ENCODE measurements at regions not wholly inside any gene's neighbourhood (a gene's known extent, or its start where the extent isn't known, plus 50 kb on each side); places are given as distances from the start of the nearest gene placed in this dataset.

GRCh38 chr4:81625422-81626417 is 154.0 kb upstream of the RASGEF1B start:
- H3K79me2 ChIP-seq (ENCODE audit: control insufficient read depth, insufficient read depth, low read length), result no peaks in the 10 kb centered on the region
- H3K4me3 ChIP-seq (ENCODE audit: control extremely low read depth in 1 of 5, extremely low read depth in 1 of 5, insufficient read depth in 1 of 5, low read depth in 2 of 5, low read length in 4 of 5), result no peak overlapping the region
- intact Hi-C loops (cut with micrococcal nuclease), result loop anchor here (2.0 kb wide), 1 partner anchor 15 kb away; no protein-coding TSS in a partner anchor
- H3K4me1 Mint-ChIP-seq, result peaks cover 33% of the 10 kb centered on the region
- peaks cover 0 to 4% (median 0%) of the 10 kb centered on the region in 3 donors for H3K9me3 ChIP-seq (ENCODE audit: control extremely low read depth in 1 of 3, control insufficient read depth in 2 of 3, insufficient read depth in 1 of 3, low read length in 2 of 3)
- peak overlapping the region; percentile 68 for H3K4me3 Mint-ChIP-seq
- H3K27me3 Mint-ChIP-seq, result no peaks in the 10 kb centered on the region
- no CpG with 5 or more reads among the region's 4 CpGs for WGBS (ENCODE audit: insufficient coverage)
- no peaks in the 10 kb centered on the region for H3K27me3 ChIP-seq (replicated peaks in 1 of 4; ENCODE audit: control extremely low read depth in 1 of 4, control insufficient read depth in 3 of 4, insufficient read depth in 4 of 4, low read length in 3 of 4)
- peaks cover 19 to 20% of the 10 kb centered on the region in 2 donors for H3K4me1 ChIP-seq (ENCODE audit: control insufficient read depth in 2 of 2, insufficient read depth in 2 of 2, low read length in 2 of 2)
- peak overlapping the region; percentile 83 for H3K27ac Mint-ChIP-seq
- no peak overlapping the region for H3K27ac ChIP-seq (ENCODE audit: low read length in 2 of 2)
- no peaks in the 10 kb centered on the region for H3K36me3 ChIP-seq (replicated peaks in 1 of 2; ENCODE audit: control extremely low read depth in 1 of 2, control insufficient read depth in 1 of 2, extremely low read depth in 1 of 2, insufficient read depth in 2 of 2, low read length in 1 of 2)
- ChIA-PET POLR2A (interaction anchor here (2.1 kb wide), 1 partner anchor 154 kb away, joined by 5 read pairs; the partner anchor contains the start of gene RASGEF1B), CTCF (interaction anchor here (1.1 to 2.1 kb wide), 6 partner anchors 8 to 159 kb away, joined by 3 to 7 read pairs (median 4); no protein-coding TSS in a partner anchor)
- peak overlapping the region; percentile 54 for H2AFZ ChIP-seq (ENCODE audit: insufficient read depth, low read depth, low read length, poor library complexity, severe bottlenecking)
- H3K4me2 ChIP-seq (replicated peaks; ENCODE audit: low read depth, low read length, poor library complexity, severe bottlenecking), result peak overlapping the region; percentile 50
- H4K20me1 ChIP-seq (ENCODE audit: control insufficient read depth, insufficient read depth, low read length, poor library complexity, severe bottlenecking), result no peaks in the 10 kb centered on the region
- TF ChIP-seq EZH2 (IDR thresholded peaks at IDR 0.05; ENCODE audit: borderline replicate concordance, insufficient read depth, low read depth, low read length, poor library complexity, severe bottlenecking), result no peak
- TF ChIP-seq CTCF (IDR thresholded peaks at IDR 0.05), result no peak
- H3K9me3 Mint-ChIP-seq (ENCODE audit: insufficient read depth), result no peaks in the 10 kb centered on the region
- no peak overlapping the region for H3K9ac ChIP-seq (ENCODE audit: low read length)
- peak; percentile 21 for DNase-seq
- ATAC-seq (ENCODE audit: low read depth), result peak; percentile 49

- ATAC-seq (ENCODE audit: low read depth) (no peak), DNase-seq (no peak)
- no peaks in the 10 kb centered on the region for H3K9me3 Mint-ChIP-seq (ENCODE audit: insufficient read depth)
- H4K20me1 ChIP-seq (ENCODE audit: control insufficient read depth, insufficient read depth, low read length, poor library complexity, severe bottlenecking), result no peaks in the 10 kb centered on the region
- peaks cover 0 to 5% (median 0%) of the 10 kb centered on the region in 3 donors for H3K9me3 ChIP-seq (ENCODE audit: control extremely low read depth in 1 of 3, control insufficient read depth in 2 of 3, insufficient read depth in 1 of 3, low read length in 2 of 3)
- WGBS (ENCODE audit: insufficient coverage), result no CpG with 5 or more reads among the region's 2 CpGs
- H3K4me3 Mint-ChIP-seq, result no peak overlapping the region
- no peak overlapping the region for H3K4me3 ChIP-seq (ENCODE audit: control extremely low read depth in 1 of 5, extremely low read depth in 1 of 5, insufficient read depth in 1 of 5, low read depth in 2 of 5, low read length in 4 of 5)
- H3K4me1 ChIP-seq (ENCODE audit: control insufficient read depth in 2 of 2, insufficient read depth in 2 of 2, low read length in 2 of 2), result peaks cover 19 to 20% of the 10 kb centered on the region in 2 donors
- no peaks in the 10 kb centered on the region for H3K27me3 ChIP-seq (replicated peaks in 1 of 4; ENCODE audit: control extremely low read depth in 1 of 4, control insufficient read depth in 3 of 4, insufficient read depth in 4 of 4, low read length in 3 of 4)
- peaks cover 34% of the 10 kb centered on the region for H3K4me1 Mint-ChIP-seq
- H2AFZ ChIP-seq (ENCODE audit: insufficient read depth, low read depth, low read length, poor library complexity, severe bottlenecking), result no peak overlapping the region
- TF ChIP-seq CTCF (IDR thresholded peaks at IDR 0.05) (no peak), EZH2 (IDR thresholded peaks at IDR 0.05; ENCODE audit: borderline replicate concordance, insufficient read depth, low read depth, low read length, poor library complexity, severe bottlenecking) (no peak)
- H3K27ac Mint-ChIP-seq, result no peak overlapping the region
- H3K79me2 ChIP-seq (ENCODE audit: control insufficient read depth, insufficient read depth, low read length), result no peaks in the 10 kb centered on the region
- POLR2A ChIA-PET, result no interaction called here
- no peaks in the 10 kb centered on the region for H3K27me3 Mint-ChIP-seq
- CTCF ChIA-PET, result no interaction called here
- no peak overlapping the region for H3K27ac ChIP-seq (ENCODE audit: low read length in 2 of 2)
- H3K9ac ChIP-seq (ENCODE audit: low read length), result no peak overlapping the region
- intact Hi-C loops (cut with micrococcal nuclease), result no loop called here
- H3K4me2 ChIP-seq (replicated peaks; ENCODE audit: low read depth, low read length, poor library complexity, severe bottlenecking), result no peak overlapping the region
- H3K36me3 ChIP-seq (replicated peaks in 1 of 2; ENCODE audit: control extremely low read depth in 1 of 2, control insufficient read depth in 1 of 2, extremely low read depth in 1 of 2, insufficient read depth in 2 of 2, low read length in 1 of 2), result no peaks in the 10 kb centered on the region
Measured at GRCh38 chr4:81623434-81623833, 151.7 kb upstream of the RASGEF1B start.
